Heart left ventricle (tissue), 13 donors: ENCODE measurements at regions not wholly inside any gene's neighbourhood (a gene's known extent, or its start where the extent isn't known, plus 50 kb on each side); places are given as distances from the start of the nearest gene placed in this dataset.
"Not testable (repeated sequence)": the region's sequence is repeated elsewhere in the genome, so short reads cannot be mapped to it uniquely, and the experiment has no call there.

Source experiments
- POLR2A ChIP-seq, 2 donors: fragments of 450-650 bp; IDR thresholded peaks; one replicate each; pipeline ENCODE4 v1.6.1; 2017; ENCODE audit warnings: antibody characterized with exemption in 2 of 2, mild to moderate bottlenecking in 2 of 2, moderate library complexity in 2 of 2
- TF ChIP-seq, protein P1 (sequence below), 12 donors: fragments of 200-600 bp; sonication (generic) in 4 of 12; IDR thresholded peaks; one replicate each; pipeline versions ENCODE4 v1.5.0 to v1.8.0; 2018 to 2022; ENCODE audit warnings: antibody characterized with exemption in 12 of 12, mild to moderate bottlenecking in 5 of 12
- donor health status: ischemic (EF 13 %, LVEDD 7.1; RV severe dilation, severe dysfunction).
- donor health status: DM: no; HTN: yes; CAD: no.
- donor health status: DM: no; HTN: no; CAD: no.
- donor health status: ischemic (EF 25% LVEDD 6.9; RV normal size, moderate dysfunction).
- donor health status: ischemic (EF 25% LVEDD 5.7; RV mildly dilated, moderate dysfunction).
- donor health status: ischemic (EF 35%, LVEDD 5.7; RV mildly dilated, moderate dysfunction).
- donor health status: nonischemic (EF 11% LVEDD 7.7; RV severe dilation, severe dysfunction).
- donor health status: DM: yes; HTN: yes; CAD: no.
- donor health status: PGD.
- donor health status: ischemic (EF 29% LVEDD 5.4; RV normal size, mild dysfunction).
- donor health status: nonischemic (EF 23%, LVEDD 6.1; RV moderate dilation, normal function).

DNA sequence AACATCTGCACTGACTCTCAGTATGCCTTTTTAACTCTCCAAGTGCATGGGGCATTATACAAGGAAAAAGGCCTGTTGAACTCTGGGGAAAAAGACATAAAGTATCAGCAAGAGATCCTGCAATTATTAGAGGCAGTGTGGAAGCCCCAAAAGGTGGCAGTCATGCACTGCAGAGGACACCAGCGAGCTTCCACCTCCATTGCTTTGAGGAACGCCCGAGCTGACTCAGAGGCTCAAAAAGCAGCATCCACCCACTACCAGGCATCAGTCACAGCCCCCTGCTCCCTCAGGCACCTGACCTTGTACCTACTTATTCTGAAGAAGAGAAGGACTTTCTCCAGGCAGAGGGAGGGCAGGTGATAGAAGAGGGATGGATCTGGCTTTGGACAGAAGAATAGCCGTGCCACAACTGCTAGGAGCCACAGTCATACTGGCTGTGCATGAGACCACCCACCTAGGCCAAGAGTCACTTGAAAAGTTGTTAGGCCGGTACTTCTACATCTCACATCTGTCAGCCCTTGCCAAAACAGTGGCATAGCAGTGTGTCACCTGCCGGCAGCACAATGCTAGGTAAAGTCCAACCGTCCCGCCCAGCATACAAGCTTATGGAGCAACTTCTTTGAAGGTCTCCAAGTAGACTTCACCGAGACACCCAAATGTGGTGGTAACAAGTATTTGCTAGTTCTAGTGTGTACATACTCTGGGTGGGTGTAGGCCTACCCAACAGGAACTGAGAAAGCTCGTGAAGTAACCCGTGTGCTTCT, 439.1 kb upstream of the CA10 start:
- TF ChIP-seq, protein P1, sequence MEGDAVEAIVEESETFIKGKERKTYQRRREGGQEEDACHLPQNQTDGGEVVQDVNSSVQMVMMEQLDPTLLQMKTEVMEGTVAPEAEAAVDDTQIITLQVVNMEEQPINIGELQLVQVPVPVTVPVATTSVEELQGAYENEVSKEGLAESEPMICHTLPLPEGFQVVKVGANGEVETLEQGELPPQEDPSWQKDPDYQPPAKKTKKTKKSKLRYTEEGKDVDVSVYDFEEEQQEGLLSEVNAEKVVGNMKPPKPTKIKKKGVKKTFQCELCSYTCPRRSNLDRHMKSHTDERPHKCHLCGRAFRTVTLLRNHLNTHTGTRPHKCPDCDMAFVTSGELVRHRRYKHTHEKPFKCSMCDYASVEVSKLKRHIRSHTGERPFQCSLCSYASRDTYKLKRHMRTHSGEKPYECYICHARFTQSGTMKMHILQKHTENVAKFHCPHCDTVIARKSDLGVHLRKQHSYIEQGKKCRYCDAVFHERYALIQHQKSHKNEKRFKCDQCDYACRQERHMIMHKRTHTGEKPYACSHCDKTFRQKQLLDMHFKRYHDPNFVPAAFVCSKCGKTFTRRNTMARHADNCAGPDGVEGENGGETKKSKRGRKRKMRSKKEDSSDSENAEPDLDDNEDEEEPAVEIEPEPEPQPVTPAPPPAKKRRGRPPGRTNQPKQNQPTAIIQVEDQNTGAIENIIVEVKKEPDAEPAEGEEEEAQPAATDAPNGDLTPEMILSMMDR (IDR thresholded peaks at IDR 0.05): peak in 10 of 12 donors; percentile 9 to 37 (median 24)
- not testable (repeated sequence) for TF ChIP-seq POLR2A (IDR thresholded peaks at IDR 0.05)
